AG20443 (cell line): ENCODE measurements at regions not wholly inside any gene's neighbourhood (a gene's known extent, or its start where the extent isn't known, plus 50 kb on each side); places are given as distances from the start of the nearest gene placed in this dataset.

ENCODE experiments used
- DNase-seq: peaks from one replicate; pipeline ENCODE4 v3.0.0; 2012; ENCODE audit warnings: low spot score, mixed read lengths

DNA sequence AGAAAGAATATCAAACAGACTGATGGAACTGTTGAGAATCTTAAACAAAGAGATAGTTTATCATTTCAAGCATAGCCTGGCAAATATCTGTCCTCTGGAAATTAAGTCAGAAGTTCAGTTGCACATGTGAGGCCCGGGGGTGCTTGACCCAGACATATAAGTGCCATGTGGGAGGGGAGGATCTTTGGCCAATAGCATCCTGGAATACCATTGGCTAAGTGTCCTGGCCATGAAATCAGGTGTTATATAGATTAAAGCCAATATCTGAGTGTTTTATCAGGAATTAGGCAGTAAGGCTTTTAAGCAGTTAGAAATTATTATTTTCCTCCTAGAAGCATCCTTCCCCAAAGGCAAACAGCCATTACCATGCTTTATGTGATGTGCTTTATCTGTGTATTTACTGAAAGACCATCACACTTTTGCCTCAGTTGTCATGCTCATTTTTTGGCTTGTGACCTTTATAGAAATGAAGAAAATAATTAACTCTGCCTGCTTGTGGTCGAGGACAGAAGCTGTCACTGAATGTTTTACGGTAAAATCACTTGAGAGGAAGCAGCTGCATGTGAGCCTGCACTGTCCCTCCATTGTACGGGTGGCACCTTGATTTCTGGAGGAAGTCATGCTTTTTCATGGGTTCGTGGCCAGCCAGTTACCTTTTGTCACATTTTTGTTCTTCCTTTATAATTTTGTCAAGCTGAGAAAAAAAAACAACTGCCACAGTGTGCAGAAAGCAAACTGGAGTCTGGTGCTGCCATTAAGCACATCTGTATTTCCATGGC is 259.9 kb upstream of the FMN2 start:
- no peak for DNase-seq

DNA sequence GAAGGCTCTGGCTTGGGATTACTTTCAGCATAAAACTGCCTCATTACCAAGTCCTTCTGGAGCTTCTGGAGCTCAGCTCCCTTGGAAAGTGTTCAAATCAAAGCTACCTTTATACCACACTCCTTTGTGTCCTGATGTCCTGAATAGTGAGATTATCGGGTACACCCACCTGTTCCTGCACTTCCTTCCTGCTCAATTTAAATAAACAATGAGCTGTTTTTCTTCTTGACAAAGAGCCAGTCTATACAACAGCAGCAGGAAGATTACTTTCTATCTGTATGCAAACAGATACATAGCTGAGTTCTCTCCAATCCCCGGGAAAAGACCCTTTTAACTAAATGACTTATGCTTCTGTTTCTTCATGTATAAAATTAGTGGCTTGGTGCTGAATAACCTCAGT is 258.0 kb upstream of the FMN2 start:
- no peak for DNase-seq

DNA sequence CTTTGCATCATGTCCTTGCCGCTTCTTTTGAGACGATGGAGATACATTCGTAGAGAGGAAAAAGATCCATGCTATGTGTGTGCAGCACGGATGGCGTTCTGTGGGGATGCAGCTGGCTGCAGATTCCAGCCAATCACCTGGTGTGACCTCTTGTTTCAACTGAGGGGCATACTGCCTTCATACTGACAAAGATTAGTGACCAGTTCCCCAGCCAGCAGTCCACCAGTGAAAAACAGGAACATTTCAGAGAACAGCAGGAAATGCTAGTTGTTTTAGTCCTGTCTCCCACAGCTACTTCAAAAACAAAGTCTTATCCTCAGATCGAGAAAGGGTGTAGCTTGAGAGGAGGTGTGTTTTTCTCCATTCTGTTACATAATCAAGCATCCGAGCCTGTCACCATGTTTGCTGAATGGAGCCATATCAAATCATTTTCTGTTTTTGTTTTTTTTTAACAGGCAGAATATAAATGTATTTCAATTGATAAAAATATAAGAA is 255.7 kb upstream of the FMN2 start:
- DNase-seq: no peak

DNA sequence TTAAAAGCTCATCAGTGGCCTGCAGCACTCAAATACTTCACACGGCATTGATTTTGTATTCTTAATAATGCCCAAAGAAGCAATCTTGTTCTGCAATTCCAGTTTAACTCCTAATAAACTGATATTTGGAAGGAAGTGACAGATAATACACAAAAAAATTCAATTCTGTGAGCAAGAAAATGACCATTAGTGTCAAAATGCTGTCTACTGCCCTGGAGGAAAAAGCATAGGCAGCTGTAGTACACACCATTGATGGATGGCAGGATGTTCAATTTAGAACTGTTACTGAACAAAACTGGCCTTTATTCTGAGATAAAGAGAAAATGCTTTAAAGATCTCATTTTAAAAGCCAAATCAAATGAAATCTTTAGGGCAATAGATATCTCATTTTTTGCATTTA is 251.3 kb upstream of the FMN2 start:
- no peak for DNase-seq

DNA sequence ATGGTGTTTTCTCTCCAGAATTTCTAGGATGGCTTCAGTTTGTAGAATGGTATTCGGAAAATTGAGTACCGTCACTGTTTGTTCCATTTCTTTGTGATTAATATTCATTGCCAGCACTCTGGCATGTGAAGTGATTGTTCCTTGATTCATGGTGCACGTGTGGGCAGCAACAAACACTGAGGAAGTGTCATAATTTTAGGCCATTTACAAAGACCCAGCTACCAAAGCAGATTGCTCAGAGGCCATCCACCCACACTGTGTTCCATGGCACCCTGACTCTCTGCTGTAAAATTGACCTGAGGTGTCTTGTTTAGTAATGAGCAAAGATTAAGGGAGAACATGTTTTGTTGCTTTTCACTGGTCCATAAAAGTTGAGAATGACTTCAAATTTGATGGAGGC is 250.9 kb upstream of the FMN2 start:
- no peak for DNase-seq

DNA sequence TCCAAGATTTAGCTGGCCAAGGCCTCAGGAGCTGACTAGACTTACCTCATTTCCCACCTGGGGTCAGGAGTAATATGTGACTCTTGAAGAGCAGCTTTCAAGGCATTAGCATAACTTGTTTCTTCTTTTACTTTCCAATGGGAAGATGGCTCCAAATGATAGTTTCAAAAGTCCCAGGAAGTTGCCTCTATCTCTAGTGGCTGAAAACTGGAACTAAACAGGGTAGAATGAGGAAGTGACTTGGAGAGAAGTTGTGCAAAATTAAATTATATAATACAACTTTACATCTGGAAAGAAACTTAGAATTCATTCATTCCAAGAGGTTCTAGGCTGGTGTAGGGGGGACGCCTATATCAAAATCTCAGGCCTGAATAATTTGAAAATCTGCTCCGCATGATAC is 250.1 kb upstream of the FMN2 start:
- no peak for DNase-seq

DNA sequence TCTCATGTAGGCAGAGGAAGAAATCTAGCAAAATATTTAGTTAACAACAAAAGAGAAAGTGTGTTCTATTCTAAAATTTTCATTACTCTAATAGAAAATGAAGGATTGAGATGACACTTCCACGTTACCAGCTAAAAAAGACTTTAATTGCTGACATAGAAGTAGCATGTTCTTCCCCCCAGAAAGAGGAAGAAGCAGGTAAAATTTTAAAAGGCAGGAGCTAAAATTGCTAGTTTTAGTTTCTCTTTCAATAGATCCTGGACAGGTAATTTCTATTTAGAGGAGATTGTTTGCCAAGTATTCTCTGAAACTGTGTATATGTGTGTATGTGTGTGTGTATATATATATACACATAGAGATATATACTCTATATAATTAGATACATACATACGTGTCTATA is 248.1 kb upstream of the FMN2 start:
- no peak for DNase-seq

DNA sequence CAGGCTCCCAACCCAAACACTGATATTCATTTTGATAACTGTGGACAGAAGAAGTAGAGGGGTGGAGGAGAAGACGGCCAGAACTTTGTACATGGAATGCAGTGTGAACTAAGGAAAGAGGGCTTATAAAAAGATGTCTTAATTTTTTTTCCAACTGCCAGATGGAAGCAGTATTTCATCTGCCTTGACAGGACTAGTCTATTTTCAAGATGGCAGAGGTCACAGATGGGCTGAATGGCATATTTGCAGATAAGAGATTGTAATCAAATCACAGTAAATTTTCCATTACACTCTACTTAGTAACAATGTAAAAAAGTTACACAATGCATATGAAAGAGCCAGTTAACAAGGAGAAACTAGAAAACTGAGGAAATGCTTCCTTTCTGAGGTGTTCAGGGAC is 246.8 kb upstream of the FMN2 start:
- DNase-seq: no peak

DNA sequence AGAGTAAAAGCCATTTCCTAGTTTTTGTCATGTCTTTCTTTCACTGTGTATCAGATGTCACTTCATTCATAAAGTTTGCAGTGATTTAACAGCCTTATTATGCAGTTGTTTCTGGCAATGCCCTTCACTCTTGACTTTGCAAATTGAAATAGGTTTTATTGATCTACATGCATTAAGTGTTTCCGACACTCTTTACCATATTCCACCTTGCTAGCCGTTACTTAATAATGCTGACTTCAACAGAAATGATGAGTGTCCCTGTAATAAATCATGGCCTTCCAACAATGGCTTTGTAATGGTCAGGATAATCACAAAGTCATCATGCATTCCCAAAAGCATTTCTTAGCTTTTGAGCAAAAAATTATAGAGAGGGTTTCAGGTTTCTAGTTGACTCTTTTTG is 236.8 kb upstream of the FMN2 start:
- DNase-seq: no peak

DNA sequence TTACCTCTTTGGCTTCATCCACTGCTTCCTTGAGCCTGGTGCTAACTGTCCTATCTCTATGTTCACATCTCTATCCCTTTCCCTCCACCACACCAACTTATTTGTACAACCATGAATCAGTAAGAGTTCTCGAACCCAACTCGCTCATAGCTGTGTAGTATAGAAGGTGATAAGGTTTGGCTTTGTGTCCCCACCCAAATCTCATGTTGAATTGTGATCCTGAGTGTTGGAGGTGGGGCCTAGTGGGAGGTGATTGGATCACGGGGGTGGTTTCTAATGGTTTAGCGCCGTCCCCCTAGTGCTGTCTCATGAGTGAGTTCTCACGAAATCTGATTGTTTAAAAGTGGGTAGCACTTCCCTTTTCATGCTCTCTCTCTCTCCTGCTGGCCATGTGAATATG is 235.6 kb upstream of the FMN2 start:
- no peak for DNase-seq

DNA sequence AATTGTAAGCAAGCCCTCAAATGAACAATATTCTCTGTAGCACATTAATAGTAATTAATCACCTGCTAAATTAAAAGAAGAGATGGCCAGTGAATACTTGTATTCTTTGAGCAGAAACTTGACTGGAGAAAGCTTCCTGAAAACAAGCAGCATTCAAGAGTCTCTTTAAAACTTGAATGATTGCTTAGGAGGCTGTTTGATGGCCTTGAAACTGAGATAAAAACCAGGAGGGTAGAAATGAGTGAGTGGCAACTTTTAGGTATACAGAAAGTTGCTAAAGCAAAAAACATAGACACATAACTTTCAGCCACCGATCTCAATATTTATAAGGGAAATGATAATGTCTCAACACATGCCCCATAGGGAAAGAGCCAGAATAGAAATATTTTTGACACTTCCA is 234.8 kb upstream of the FMN2 start:
- DNase-seq: no peak

DNA sequence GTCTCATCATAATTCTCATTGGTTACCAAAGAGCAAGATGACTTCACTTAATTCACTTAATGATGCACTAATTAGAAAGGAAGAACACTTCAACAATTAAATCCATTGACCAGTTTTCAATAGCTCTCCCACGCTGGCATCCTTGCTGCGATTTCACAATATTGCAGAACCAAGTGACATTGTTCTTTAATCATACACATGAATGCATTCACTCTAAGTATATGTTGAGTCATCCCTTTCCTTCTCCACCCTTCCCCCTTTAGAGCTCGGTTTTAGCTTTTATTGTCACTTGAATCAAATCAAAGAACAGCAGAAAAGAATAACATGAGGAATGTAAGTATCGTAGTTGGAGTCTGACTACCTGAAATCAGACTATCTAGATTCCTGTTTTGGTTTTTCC is 233.6 kb upstream of the FMN2 start:
- DNase-seq: no peak

DNA sequence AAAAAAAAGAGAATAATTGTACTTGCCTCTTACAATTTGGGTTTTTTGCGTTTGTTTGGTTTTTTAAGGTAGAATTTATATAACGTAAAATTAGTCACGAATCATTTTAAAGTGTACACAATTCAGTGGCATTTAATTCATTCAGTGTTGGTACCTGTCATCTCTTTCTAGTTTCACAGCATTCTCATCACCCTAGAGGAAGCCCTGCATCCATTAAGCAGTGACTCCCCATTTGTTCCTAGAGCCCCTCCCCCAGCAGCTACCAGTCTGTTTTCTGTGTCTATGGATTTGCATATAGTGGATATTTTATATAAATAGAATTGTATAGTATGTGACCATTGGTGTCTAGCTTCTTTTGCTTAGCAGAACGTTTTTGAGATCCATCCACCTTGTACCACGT is 233.2 kb upstream of the FMN2 start:
- DNase-seq: no peak

DNA sequence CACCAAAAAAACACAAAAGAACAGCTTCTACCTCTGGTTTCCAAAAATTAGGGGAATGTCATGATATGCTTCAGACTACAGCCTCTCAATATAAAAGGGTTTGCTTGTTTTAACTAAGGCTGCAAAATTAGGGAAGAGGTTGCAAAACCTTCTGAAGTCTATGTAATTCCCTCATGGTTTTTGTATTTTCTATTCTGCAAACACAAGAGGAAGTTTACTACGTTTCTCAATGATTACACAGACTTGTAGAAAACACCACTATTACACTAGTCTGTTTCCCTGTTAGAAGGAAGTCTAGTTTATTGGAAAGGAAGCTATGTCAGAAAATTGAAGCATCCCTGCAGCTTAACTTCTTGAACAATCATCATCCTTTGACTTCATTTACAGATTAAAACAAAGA is 229.7 kb upstream of the FMN2 start:
- DNase-seq: no peak

DNA sequence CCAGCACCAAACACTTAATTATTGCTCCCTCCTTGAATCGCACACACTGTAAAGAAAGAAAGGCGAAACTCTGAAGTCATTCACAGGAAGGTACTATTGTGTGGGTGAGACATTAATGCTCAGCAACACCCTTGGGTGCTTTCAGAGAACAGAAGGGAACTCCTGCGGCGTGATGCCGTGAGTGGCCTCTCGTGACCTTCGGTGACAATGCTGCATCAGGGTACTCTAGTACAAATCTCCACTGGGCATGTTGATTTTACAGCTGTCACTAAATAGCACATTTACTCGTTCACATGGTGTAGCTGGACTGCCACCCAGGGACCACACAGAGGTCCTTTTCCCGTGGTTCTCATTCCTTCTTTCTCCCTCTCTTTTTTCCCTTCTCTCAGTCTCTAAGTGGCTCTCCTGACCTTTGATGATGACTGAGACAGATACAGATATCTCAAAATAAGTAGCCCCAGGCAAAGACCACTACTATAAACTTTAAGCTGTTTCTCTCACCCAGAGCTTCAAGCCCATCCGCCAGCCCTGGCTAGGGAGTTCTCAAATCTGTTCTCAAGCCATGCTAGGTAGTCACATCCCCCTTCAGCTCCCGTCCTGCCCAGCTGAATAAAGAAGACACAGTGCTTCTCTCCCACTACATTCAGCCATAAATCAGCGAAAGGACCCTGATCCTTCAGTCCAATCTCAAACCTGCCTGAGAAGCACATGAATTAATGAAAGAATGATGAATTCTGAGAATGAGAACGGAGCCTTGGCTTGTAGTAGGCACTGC is 223.4 kb upstream of the FMN2 start:
- DNase-seq: no peak

DNA sequence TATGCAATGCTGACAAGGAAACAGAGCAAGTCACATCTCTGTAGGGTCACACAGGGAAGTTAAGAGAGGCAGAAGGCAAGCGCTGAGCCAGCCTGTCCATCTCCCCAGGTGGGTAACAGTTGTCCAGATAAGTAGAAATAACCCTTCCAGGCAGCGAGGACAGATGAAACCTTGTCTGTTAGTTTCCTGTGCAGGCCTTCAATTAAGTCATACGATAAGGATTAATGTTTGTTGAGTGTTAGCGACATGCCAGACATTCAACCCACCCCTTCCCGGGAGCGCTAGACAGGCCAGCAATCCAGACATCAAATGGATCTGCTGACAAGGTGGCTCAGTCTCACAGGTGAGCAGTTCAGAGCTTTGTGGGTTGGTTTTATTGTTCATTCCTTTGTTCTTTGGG is 221.5 kb upstream of the FMN2 start:
- DNase-seq: no peak

DNA sequence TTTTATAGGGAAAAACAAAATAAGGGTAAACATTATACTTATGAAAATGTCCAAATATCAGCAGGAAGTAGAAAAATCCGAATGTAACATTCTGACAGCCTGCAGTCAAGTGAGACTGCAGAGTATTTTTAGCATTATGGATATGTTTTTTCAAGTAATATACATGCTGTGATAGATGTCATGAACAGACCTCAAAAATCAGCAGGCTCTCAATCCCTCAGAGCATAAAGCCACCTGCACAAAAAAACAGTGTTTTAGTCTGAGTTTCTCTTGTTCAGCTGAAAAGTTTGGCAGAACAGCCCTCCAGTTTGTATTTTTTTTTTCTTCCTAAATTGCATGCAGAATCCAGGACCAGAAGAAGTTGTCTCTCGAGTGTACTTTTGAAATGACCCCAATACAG is 219.1 kb upstream of the FMN2 start:
- DNase-seq: no peak

DNA sequence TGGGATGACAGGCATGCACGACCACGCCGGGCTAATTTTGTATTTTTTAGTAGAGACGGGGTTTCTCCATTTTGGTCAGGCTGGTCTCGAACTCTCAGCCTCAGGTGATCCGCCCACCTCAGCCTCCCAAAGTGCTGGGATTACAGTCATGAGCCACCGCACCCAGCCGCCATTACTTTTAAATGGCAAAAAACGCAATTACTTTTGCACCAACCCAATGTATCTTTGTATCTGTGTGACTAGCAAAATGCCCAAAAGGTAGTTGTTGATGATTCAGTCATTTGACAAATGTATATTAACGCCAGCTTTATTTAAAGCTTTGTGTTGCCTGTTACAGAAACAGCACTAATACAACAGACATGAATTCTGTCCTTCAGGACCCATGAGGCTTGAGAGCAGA is 216.9 kb upstream of the FMN2 start:
- DNase-seq: no peak

DNA sequence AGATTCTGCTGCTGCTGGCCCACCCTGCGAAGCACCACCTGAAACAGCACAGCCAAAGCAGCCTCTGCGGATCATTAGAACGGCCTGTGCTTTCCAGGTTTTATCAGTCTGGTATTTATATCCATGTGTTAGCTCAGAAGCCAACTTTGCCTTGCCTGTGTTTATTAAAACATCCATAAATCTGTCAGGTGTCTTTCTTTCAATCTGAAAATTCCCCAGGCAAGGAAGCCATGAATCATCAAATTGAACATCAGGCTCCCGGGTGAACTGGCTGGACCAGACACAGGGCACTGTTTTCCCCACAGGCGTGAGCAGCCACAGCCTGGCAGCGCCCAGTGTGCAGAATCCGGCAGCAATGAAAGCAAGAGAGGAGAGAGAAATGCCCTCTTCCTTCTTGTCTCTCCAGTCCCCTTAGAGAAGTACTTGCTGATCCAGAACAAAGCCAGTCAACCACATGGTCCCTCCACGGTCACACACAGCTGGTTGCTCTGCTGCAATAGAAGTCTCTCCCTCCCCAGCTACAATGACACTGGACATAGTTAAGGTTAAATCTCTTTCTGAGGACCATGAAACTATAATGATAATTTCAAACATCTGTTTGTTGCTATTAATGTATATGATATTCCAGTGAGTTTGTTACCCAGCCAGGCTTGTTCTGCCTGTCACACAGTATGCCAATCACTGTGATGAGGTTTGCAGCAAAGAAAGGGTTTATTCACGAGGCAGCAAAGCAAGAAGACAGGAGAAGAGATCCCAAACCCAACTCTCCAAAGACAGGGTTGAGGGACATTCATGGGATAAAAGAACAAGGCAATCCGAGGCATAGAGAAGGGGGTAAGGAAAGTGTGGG is 212.1 kb upstream of the FMN2 start:
- no peak for DNase-seq

DNA sequence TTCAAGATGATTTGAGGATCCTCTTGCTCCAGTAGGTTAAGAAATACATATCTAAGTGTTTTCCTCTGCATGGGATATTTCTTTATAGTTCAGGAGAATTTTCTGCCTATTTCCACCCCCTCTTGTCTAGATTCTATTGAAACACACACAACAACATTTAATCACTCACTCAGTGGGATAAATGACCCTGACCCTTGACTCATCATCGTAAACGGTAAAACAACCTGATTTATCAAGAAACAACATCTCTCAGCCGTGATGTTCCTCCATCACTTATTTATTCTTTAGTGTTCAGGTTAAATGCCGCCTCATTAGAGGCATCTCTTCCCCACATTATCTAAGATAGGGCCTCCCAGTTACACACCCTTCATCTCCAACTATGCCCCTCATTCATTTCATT is 208.7 kb upstream of the FMN2 start:
- DNase-seq: no peak

DNA sequence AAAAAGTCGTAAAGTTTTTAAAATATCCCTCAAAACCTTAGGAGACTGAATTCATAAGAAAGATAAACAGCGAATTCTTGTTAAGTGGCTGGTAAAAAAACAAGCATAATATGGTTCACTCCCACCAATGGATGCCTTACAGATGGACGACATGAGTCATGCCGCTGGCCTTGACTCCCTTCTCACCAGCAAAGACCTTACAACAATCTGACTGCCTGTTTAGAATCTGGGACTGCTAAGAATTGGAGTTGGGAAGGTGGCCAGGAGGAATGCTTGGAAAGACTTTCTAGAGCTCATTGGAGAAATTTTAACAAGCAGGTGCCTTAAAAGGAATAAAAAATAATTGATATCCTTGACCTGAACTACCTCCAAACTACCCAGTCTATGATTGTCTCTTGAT is 206.9 kb upstream of the FMN2 start:
- DNase-seq: no peak

DNA sequence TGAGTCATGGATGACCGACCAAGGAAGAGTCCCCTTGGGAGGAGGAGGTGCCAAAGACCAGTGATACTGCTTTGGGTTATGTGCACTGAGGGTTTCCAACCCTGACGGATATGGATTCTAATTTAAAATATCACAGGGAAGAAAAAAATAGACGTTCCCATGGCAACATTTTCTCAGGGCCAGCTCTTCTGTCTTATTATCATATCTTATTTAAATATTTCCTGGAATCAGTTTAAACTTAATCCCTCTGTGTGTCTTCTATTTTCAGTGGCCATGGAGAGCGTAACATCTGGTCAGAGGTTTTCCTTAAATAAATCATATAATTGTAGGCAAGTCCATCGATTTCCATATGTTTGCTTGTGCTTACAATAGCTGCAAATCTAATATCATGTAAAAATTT is 205.4 kb upstream of the FMN2 start:
- DNase-seq: no peak

DNA sequence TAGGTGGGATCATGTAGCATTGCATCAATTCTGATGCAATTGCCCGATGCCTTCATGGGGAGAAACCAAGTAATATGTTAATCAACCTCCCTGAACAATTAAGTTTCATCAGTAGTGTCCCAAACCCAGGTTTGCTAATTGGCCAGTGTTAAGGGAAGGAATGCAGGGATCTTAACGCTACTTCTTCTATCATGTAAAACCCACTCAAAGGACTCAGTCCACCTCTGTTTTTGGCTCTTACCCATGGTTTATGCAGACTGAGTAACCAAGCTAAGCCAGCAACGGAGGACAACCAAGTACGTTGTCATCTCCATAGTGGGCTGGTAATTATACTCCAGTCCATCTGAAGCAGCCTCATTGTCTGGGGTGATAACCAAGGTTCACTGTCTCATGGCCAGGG is 203.0 kb upstream of the FMN2 start:
- no peak for DNase-seq
